Stimulated activated CD8-positive, alpha-beta memory T cell treated with anti-CD3 and anti-CD28 coated beads, Interleukin-4, amount 100 ng/mL, for 24 hours (primary cell): ENCODE measurements at regions not wholly inside any gene's neighbourhood (a gene's known extent, or its start where the extent isn't known, plus 50 kb on each side); places are given as distances from the start of the nearest gene placed in this dataset.

Experiments
- DNase-seq: peaks from one replicate; pipeline ENCODE4 v3.0.0-alpha.2; 2020; ENCODE audit warnings: low read depth

GRCh38 chr14:53807542-53807941 lies 149.1 kb downstream of the BMP4 start:
- DNase-seq: no peak

- DNase-seq: no peak
These were observed 149.5 kb downstream of the BMP4 start for GRCh38 chr14:53807108-53807507.

GRCh38 chr14:53796734-53797133 lies 159.9 kb downstream of the BMP4 start:
- no peak for DNase-seq

- no peak for DNase-seq
These were observed 162.7 kb downstream of the BMP4 start for GRCh38 chr14:53793790-53794505.

GRCh38 chr14:53792909-53793308 lies 163.7 kb downstream of the BMP4 start:
- no peak for DNase-seq

- no peak for DNase-seq
These were observed 165.7 kb downstream of the BMP4 start for GRCh38 chr14:53790731-53791500.

- DNase-seq: no peak
These were observed 168.1 kb downstream of the BMP4 start for GRCh38 chr14:53788566-53788965.

- DNase-seq: no peak
These were observed 170.6 kb downstream of the BMP4 start for GRCh38 chr14:53786045-53786444.

GRCh38 chr14:53784688-53785087 lies 171.9 kb downstream of the BMP4 start:
- DNase-seq: no peak

GRCh38 chr14:53783256-53783655 lies 173.4 kb downstream of the BMP4 start:
- DNase-seq: no peak

GRCh38 chr14:53780051-53780555 lies 176.5 kb downstream of the BMP4 start:
- no peak for DNase-seq

GRCh38 chr14:53779301-53779700 lies 177.3 kb downstream of the BMP4 start:
- DNase-seq: no peak

GRCh38 chr14:53778263-53778662 lies 178.4 kb downstream of the BMP4 start:
- no peak for DNase-seq

- DNase-seq: no peak
These were observed 183.7 kb downstream of the BMP4 start for GRCh38 chr14:53772936-53773335.

GRCh38 chr14:53767566-53767965 lies 189.1 kb downstream of the BMP4 start:
- DNase-seq: no peak

- no peak for DNase-seq
These were observed 190.0 kb downstream of the BMP4 start for GRCh38 chr14:53766601-53767000.

GRCh38 chr14:53766106-53766505 lies 190.5 kb downstream of the BMP4 start:
- no peak for DNase-seq

GRCh38 chr14:53764846-53765245 lies 191.8 kb downstream of the BMP4 start:
- DNase-seq: no peak

GRCh38 chr14:53758141-53758540 lies 198.5 kb downstream of the BMP4 start:
- DNase-seq: no peak

GRCh38 chr14:53757732-53758131 lies 198.9 kb downstream of the BMP4 start:
- DNase-seq: no peak

- DNase-seq: no peak
These were observed 205.0 kb downstream of the BMP4 start for GRCh38 chr14:53751650-53752049.

- DNase-seq: no peak
These were observed 207.9 kb downstream of the BMP4 start for GRCh38 chr14:53748691-53749090.

GRCh38 chr14:53744857-53745256 lies 211.8 kb downstream of the BMP4 start:
- DNase-seq: no peak
